HG03095 (cell line): ENCODE measurements at regions not wholly inside any gene's neighbourhood (a gene's known extent, or its start where the extent isn't known, plus 50 kb on each side); places are given as distances from the start of the nearest gene placed in this dataset.

Source experiments
- ATAC-seq: cut with Tn5 transposase; IDR thresholded peaks from one replicate; pipeline ENCODE4 v1.9.1; 2021; ENCODE audit warnings: moderate library complexity; ENCODE audit not compliant: unreplicated experiment

DNA sequence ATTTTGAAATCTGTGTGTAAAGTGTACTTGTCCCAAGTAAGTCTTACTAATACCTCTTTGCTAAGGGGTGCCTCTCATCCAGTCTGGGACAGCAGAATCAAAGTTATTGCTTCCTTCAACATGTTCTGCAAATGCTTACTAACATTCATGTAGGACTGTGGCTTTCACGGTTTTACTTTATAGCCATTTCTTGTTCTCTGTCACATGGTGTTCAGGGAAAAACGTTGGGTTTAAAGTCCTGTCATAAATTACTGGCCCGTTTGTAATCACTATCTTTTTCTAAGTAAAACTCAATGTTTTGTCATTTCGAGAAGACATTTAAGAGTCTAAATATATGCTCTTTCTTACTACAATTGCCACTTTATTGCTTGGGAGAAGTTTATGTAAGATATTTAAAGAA is 321.1 kb downstream of the STIM2 start:
- ATAC-seq = no peak

DNA sequence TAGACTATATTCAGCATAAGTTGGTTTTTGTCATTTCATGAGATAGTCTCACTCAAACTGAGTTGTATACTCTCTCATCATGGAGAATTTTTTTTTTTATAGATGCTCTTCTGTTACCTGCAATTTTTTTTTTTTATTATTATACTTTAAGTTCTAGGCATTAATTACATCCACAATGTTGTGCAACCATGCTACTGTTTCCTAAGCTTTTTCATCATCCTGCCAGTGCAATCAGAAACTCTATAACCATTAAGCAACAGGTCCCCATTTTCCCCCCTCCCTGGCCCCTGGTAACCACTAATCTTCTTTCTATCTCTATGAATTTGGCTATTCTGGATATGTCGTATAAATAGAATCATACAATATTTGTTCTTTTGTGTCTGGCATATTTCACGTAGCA is 321.6 kb downstream of the STIM2 start:
- ATAC-seq = no peak

DNA sequence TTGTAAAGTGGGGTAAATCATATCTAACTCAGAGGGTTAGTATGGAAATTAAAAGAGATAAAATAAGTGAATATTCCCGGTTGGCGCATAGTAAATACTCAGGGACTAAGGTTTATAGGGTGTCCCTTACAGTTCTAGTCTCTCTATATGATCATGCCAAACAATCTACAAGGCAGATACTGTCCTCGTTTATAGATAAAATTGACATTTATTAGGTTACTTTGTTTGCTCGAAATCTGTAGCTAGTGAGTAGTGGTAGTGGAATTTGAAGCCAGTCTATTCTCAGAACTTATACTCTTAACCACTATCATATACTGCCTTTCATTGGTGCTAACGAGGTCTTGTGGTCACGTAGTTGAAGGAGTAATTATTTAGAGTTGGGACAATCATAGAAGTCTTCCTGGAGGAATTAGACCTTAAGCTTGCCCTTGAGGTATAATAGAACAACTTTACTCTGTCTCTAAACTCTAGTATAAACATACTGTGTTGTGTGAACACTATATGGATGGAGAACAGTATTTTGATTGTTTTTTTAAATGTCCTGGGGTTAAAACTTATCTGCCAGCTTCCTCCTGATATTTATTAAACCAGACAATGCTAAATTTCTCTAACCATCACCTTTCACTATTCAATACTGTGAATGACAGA is 324.0 kb downstream of the STIM2 start:
- no peak for ATAC-seq

DNA sequence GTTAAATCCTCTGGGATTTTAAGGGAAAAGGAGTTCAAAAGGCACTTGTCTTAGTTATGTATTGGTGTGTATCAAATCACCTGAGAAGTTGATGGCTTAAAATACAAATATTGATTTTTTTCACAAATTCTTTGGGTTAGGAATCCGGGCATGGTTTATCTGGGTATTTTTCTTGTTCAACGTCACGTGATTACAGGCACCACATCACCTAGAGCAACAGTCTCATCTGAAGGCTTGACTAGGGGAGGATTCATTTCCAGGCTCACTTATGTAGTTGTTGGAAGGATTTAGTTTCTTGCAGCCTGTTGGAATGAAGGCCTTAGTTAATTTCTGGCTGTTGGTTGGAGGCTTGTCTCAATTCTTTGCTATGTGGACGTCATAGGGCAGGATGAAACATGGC is 326.1 kb downstream of the STIM2 start:
- no peak for ATAC-seq

DNA sequence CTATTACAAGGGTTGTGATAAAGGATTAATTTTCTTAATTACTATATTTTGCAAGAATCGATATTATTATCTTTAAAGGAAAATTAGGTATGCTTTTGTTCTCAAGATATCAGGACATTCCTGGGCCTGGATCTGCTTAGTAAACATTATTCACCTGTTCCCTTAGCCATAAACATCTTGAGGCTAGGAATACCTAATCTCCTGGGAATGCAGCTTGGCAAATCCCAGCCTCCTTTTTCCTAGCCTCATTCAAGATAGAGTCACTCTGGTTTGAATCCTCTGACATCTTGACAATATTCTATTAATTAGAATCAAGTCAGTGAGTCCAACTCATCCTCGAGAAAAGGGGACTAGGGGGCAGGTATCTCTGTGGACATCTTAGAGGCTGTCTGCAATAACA is 327.1 kb downstream of the STIM2 start:
- ATAC-seq = no peak

DNA sequence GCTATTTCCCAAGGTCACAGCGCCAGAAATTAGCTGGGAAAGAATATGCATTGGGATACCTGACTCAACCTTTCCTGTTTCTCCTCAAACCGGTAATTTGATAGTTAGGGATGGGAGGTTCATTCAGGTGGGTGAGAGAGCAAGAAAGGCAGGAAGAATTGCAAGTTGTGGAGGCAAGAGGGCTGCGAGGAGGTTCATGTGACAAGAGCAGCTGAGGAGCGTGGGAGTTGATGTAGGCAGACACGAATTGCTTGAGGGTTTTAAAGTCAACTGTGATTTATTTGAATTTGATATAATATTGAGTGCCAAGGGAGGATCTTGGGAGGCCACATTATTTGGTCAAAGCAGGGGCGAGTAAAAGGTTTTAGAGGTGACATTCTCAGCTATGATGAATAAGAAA is 329.0 kb downstream of the STIM2 start:
- no peak for ATAC-seq

DNA sequence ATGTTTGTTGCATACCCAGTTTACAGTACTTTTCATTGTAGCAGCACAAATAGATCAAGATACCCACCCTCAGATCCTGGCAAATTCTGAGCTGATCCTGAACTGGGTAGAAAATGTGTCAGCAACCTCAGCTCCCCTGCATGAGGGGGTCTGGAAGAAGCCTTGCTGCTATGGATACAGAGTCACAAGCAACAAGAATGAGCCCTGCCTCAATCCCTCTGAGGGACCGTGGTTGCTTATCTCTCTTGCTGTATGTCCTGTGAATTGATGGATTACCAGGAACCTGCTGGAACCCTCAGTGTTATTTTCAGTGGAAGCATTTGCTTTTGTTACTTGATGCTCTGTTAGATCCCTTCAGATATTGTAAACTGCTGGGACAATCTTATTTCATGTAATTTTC is 331.0 kb downstream of the STIM2 start:
- no peak for ATAC-seq

DNA sequence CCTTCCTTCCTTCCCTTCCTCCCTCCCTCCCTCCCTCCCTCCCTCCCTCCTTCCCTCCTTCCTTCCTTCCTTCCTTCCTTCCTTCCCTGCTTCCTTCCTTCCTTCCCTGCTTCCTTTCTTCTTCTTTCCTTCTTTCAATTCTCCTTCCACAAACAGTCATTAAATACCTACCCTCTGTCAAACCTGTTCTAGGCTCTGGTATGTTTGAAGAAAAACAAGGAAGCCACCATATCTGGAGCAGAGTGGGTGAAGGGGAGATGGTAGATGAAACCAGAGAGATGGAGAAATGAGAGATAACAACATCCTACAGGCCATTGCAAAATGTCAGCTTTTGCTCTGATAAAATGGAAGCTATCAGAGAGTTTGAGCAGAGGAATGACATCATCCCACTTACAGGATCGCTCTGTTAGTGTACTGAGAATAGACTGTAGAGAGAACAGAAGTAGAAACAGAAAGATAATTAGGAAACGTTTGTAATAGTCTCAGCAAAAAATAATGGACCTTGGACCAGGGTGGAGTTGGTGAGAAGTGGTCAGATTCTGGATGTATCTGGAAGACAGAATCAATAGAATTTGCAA is 334.0 kb downstream of the STIM2 start:
- no peak for ATAC-seq

DNA sequence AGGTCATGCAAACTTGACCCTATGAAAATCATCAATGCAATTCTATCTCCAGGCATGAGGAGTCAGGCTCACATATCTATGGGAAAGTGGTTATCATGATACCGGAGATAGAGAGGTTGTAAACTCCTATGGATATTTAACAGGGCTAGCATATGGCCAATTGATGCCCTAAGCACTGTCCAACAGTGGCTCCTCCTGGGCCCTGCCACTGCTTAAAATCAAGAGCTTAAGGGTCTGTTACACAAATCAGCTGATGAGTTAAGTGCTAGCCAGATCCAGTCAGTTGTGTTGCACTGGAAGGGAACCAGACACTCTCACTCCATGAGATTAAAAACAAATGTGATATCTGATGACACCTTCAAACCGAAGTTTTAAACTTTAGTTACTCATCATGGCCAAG is 337.6 kb downstream of the STIM2 start:
- ATAC-seq = no peak

DNA sequence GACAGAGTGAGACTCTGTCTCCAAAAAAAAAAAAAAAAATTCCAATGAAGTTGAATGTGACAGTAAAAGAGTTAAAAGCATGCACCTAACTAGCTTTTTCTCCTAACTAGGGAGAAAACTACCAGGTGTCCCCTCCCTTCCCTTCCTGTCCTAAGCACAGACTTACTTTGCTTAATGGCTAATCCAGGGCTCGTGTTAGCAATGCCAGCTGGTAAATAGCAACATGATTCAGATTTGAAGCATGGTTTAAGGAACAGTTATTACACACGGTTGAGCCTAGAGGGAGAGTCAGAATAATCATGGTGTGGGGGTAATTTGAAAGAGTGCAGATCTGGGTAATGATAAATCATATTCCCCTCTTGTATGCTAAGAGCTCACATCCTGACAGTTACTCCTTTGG is 338.3 kb downstream of the STIM2 start:
- ATAC-seq = no peak

DNA sequence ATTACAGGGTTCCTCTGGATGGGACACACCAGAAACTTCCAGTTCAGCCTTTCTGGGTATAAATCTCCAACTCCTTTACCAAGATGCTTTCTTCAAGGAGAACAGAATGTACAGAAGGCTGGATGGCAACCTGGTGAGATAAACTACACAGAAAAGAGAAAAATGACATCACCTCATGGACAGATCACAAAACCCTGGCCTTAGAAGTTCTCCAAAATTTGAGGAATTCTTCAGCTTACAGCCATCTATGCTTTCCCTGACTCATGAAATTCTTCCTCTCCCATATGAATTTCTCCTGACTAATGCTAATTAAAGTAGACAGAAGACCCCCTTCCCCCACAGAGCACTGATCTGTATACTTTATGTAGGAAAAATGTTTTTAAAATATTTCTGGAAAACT is 345.4 kb downstream of the STIM2 start:
- ATAC-seq = no peak

DNA sequence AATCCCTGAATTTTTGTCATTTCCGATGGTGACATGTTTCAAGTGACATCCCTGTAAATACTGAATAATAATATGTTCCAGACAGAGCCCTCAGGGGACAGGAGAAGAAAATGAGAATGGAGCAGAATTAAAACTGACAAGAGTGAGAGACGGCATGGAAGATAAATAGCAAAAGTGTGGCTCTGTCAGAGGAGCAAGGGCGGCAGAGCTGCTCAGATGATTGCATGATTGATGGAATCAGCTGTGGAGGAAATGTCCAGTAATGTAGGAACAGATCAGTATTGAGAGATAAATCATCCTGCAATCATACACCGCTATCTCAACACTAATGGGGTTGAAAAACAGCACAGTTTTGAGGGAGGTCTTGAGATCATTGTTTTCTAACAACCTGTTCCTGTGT is 350.3 kb downstream of the STIM2 start:
- no peak for ATAC-seq

DNA sequence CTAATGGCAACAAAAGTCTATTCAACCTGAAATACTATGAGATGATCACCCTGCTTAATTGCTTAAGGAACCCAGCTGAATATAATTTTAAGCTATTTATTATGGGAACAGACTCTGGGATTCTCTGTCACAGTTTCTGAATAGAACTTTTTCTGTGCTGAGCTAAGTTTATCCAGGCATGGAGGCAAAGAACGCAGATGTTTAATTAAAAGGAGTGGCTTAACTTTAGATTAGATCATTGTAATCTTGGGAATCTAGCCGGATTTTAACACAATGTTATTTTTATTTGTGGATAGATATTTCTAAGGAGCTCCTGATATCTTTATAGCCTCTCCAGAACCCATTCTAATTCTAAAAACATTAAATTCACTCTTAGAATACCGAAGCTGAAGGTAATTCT is 353.4 kb downstream of the STIM2 start:
- ATAC-seq = no peak

DNA sequence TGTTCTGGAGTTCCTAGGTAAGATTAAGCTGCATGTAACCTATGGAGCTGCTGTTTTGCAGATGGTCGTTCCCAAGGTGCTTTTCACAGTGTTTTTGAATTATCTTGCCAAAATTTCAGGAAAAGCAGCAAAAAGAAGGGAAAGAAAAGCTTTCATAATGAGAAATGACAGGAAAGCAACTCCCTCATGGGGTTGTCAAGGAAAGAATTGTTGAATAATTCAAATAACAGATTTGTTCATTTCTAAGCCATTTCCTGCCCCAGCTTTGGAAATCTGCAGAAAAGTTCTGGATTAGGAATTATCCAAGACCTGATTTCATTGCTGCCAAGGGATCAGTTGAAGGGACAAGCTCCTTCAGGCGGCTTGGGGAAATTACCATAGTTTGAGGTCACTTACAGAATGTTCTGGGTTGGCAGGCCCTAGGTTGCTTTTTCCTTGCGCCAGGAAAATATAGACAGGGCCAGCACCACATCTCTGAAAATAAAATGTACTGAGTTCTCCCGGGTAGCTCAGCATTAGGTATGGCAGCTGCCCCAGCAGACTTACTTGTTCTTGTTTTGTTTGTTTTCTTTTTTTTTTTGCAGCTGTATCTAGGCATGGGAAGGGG is 354.7 kb downstream of the STIM2 start:
- no peak for ATAC-seq

DNA sequence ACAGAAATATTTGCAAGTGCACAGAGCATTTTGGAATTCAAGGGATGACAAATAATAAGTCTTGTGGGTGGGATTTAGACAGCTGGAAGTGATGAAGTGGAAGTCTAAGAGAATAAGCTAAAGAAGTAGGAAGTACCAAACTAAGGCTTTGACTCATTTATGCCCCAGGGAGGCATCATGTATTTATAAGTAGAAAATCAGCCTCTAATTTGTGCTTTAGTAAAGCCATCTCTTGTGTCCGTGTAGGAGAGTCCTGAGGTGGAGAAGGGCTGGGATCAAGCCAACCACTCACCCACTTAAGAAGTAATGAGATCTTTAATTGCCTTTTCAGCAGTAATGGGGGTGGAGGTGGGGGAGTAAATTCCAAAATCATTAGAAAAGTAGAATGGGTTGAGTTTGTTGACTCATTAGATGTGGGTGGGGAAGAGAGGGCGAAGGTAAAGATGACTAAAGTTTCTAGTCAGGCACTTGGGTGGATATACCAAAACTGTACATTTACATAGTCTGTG is 356.7 kb downstream of the STIM2 start:
- ATAC-seq = no peak

DNA sequence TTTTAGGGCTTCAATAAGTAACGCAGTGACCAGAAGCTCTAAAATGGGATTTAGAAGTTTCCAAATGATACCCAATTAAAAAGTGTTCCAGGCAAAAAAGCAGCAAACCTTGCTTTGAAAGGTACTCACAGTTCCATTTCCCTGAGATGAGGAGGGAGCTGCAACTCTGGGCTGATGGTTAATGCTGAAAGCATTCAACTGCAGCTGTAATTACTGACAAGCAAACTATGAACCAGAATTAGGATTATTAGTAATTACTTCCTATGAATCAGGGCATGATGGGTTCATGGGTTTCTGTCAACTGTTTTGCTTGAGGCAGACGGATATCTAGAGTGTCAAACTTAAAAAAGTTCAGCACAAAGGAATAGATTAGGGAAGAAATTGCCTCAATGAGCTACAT is 357.4 kb downstream of the STIM2 start:
- ATAC-seq = no peak

DNA sequence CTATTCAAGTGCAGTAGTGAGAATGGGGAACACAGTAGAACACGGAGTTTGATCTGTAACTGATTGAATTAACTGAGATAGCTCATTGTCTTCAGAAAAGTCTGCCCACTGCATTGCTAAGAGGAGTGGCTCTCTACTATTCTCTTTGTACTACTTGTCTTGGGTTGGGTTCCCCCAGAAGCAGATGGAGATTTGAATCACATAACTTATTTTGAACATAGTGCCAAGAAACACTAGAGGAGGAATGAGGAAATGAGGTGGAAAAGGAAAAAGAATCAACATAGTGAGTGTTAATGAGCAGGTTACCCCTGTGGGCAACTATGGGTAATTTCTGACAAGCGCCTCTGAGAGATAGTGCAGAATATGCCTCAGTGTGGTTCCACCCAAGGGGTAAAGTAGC is 362.7 kb downstream of the STIM2 start:
- ATAC-seq = no peak

DNA sequence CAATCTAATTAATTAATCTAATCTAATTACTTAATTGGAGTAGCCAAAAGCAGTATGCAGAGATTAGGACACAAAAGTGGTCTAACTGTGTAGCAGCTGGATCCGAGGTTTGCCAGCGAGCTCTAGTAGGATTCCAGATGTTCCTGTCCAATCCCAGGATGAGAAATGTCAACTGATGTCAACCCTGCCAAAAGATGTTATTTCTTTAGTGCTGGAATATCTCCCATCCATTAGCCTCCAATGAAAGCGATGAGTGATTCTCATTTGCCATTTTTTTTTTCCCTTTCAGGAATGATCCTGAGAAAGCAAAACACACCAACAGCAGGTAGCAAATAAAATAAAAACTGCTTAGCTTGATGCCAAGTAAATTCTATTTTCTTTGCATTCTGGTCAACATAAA is 372.9 kb downstream of the STIM2 start:
- no peak for ATAC-seq

DNA sequence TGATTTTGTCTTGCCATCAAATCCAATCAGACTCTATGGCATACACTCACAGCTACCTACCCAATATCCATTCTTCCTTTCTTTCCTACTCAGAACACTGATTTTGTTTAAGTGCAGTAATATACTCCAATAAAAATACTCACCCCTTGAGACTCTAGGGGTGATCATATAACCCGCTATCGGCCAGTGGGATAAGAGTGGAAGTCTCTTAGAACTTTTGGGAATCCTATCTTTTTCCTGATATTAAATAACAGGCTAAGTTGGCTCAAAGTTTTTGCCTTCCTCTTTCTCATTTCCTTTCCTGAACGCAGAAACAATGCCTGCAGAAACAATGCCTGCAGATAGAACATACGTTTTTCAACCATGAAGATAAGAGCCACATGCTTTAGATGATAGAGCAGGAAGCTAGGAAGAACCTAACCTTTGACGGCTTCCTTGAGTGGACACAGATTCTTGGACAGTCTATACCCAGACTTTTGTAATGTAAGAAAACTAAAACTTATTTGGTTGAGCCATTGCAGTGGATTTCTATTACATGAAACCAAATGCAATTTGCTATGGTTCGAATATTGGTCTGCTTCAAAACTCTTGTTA is 373.8 kb downstream of the STIM2 start:
- no peak for ATAC-seq

DNA sequence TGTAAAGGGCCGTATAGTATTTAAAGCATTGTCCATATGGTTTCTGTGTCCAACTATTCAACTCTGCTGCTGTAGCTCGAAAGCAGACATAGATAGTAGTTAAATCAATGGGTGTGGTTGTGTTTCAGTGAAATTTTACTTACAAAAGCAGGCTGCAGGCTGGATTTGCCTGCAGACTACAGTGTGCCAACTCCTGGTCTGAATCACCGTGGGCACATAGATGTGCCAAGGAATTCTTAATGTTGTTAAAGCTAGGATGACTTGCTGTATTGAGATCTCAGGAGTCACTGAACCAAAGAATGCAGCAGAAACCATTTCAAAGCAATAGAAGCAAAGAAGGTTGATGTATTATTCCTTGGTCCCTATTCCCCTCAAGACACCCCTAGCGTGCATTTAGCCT is 379.0 kb downstream of the STIM2 start:
- ATAC-seq = no peak

DNA sequence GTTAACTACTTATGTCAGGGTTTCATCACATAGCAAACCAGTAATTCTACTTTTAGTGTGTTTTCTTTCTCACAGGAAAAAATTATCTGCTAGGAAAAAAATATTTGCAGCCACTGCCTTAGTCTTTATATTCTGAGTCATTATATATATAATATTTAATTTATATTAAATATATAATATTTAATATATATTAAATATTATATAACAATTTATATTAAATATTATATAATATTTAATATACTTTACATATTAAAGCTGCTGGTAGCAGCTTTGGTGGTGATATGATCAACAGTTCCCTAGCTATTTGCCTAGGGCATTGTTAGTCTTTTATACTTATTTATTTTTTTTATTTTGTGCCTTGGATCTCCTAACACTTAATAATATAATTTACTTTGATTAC is 381.6 kb downstream of the STIM2 start:
- ATAC-seq = no peak

DNA sequence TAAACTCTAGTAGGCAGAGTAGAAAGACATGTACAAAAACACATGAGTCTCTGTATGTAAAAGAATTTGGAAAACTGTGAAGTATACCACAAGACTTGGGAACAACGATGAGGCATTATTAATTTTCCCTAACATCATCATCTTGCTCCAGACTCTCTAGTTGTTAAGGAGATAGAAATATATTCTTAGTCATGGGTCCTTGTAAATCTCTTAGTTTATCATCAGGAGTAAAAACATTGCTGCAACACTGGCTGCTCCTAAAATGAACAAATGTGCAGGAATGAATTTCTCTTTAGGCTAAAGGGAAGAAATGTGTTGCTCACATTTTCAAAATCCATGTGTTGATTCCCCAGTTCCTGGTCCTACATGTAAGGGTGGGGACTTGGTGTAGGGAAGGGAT is 384.6 kb downstream of the STIM2 start:
- no peak for ATAC-seq
